ENCODE measurements at regions not wholly inside any gene's neighbourhood (a gene's known extent, or its start where the extent isn't known, plus 50 kb on each side); places are given as distances from the start of the nearest gene placed in this dataset.

- TF ChIP-seq CTCF (conservative IDR thresholded peaks at IDR 0.05; ENCODE audit: low read depth, low read length) (no peak), POLR2A (IDR thresholded peaks at IDR 0.05; ENCODE audit: low read depth, low read length) (no peak), CEBPB (IDR thresholded peaks at IDR 0.05; ENCODE audit: low read depth, low read length) (no peak), FOS (IDR thresholded peaks at IDR 0.05; ENCODE audit: low read depth, low read length) (no peak), RFX5 (IDR thresholded peaks at IDR 0.05; ENCODE audit: low read depth, low read length) (no peak), ELK1 (IDR thresholded peaks at IDR 0.05; ENCODE audit: borderline replicate concordance, low read depth, low read length) (no peak), RAD21 (IDR thresholded peaks at IDR 0.05; ENCODE audit: low read length) (no peak), RCOR1 (IDR thresholded peaks at IDR 0.05; ENCODE audit: insufficient replicate concordance, low read length) (no peak)
Measured at GRCh38 chr5:44568519-44568918, 179.3 kb upstream of the FGF10 start.

All from IMR-90 (cell line).